ENCODE measurements at regions not wholly inside any gene's neighbourhood (a gene's known extent, or its start where the extent isn't known, plus 50 kb on each side); places are given as distances from the start of the nearest gene placed in this dataset.

- ChIA-PET POLR2A (no interaction called here), CTCF (ENCODE audit: low intra/inter-chr PET ratio, low total read pairs) (no interaction called here)
- 0% methylated on average over 2 of the region's 2 CpGs for WGBS (ENCODE audit: low lambda C conversion rate)
- H3K4me1 ChIP-seq (ENCODE audit: insufficient read depth, low read length): no peaks in the 10 kb centered on the region
- no peak overlapping the region for H2AFZ ChIP-seq (ENCODE audit: low read length)
- H3K4me3 ChIP-seq (replicated peaks in 1 of 3; ENCODE audit: insufficient read depth in 1 of 3, low read depth in 2 of 3, low read length in 3 of 3): no peak overlapping the region
- FAIRE-seq (no peak), ATAC-seq (no peak), DNase-seq (ENCODE audit: low spot score) (no peak)
- in situ Hi-C loops (cut with HindIII; ENCODE audit: extremely low pct_ligation_motif_present, low pct_unique_long_range_greater_than_20kb): no loop called here
- no peak overlapping the region for H3K4me2 ChIP-seq (ENCODE audit: low read depth, low read length)
- H3K9me3 ChIP-seq (ENCODE audit: low read length): no peaks in the 10 kb centered on the region
- BruUV-seq (replicated peaks): no TSS peak
- H4K20me1 ChIP-seq (ENCODE audit: insufficient read depth, low read length): no peaks in the 10 kb centered on the region
- intact Hi-C loops (cut with micrococcal nuclease; ENCODE audit: unreplicated experiment): no loop called here
- TF ChIP-seq ATF7 (IDR thresholded peaks at IDR 0.05) (0 out of 2 replicates have a peak, but pooled peaks have one; percentile 2), ATF7 (CRISPR knock-in tag; IDR thresholded peaks at IDR 0.05) (no peak), ZNF790 (CRISPR knock-in tag; IDR thresholded peaks at IDR 0.05; ENCODE audit: borderline replicate concordance) (no peak), CREB1 (IDR thresholded peaks at IDR 0.05) (peak; percentile 92), CREB1 (CRISPR knock-in tag; IDR thresholded peaks at IDR 0.05) (no peak), ZNF552 (CRISPR knock-in tag; IDR thresholded peaks at IDR 0.05; ENCODE audit: borderline replicate concordance) (no peak), PPARG (CRISPR knock-in tag; conservative IDR thresholded peaks at IDR 0.05) (no peak), KDM4B (CRISPR knock-in tag; IDR thresholded peaks at IDR 0.05) (no peak), ARID5B (CRISPR knock-in tag; IDR thresholded peaks at IDR 0.05) (no peak), FOXC1 (CRISPR knock-in tag; IDR thresholded peaks at IDR 0.05; ENCODE audit: borderline replicate concordance) (no peak), ZNF432 (CRISPR knock-in tag; IDR thresholded peaks at IDR 0.05; ENCODE audit: borderline replicate concordance) (no peak), CEBPZ (IDR thresholded peaks at IDR 0.05; ENCODE audit: low read length) (no peak)
- H3K9ac ChIP-seq (ENCODE audit: insufficient read depth, low read depth, low read length): no peak overlapping the region
- H3K36me3 ChIP-seq (replicated peaks in 1 of 2; ENCODE audit: control insufficient read depth in 1 of 2, insufficient read depth in 2 of 2, low read length in 2 of 2): no peaks in the 10 kb centered on the region
- no peak overlapping the region for H3K27ac ChIP-seq (ENCODE audit: extremely low read length, insufficient read depth, low read length)
- H3K27me3 ChIP-seq (ENCODE audit: control insufficient read depth in 1 of 2, insufficient read depth in 2 of 2, low read length in 2 of 2): no peaks in the 10 kb centered on the region; a peak in 1 of 5 replicates
- H3K79me2 ChIP-seq (ENCODE audit: insufficient read depth, low read length): no peaks in the 10 kb centered on the region
Observed at GRCh38 chr1:50322579-50322978, 100.7 kb downstream of the DMRTA2 start.
